ENCODE measurements at regions not wholly inside any gene's neighbourhood (a gene's known extent, or its start where the extent isn't known, plus 50 kb on each side); places are given as distances from the start of the nearest gene placed in this dataset.

GRCh38 chr5:23027331-23027730, 174.2 kb upstream of the CDH12 start:
- no peak for DNase-seq
- no peaks in the 10 kb centered on the region for H3K27me3 ChIP-seq
- H3K4me3 ChIP-seq, result no peak overlapping the region
- no peaks in the 10 kb centered on the region for H3K4me1 ChIP-seq
- H3K27ac ChIP-seq, result no peak overlapping the region
- no peak for TF ChIP-seq CTCF (IDR thresholded peaks at IDR 0.05)
- no peaks in the 10 kb centered on the region for H3K9me3 ChIP-seq
- H3K9ac ChIP-seq (ENCODE audit: low read depth in 2 of 2, low read length in 2 of 2), result no peak overlapping the region
- intact Hi-C loops (cut with DNase I), result no loop called here
- H3K36me3 ChIP-seq, result no peaks in the 10 kb centered on the region

GRCh38 chr5:23026252-23027170, 173.4 kb upstream of the CDH12 start:
- no peaks in the 10 kb centered on the region for H3K36me3 ChIP-seq
- no peak for TF ChIP-seq CTCF (IDR thresholded peaks at IDR 0.05)
- H3K9me3 ChIP-seq, result no peaks in the 10 kb centered on the region
- no peaks in the 10 kb centered on the region for H3K27me3 ChIP-seq
- H3K9ac ChIP-seq (ENCODE audit: low read depth in 2 of 2, low read length in 2 of 2), result no peak overlapping the region
- intact Hi-C loops (cut with DNase I), result no loop called here
- DNase-seq, result no peak
- H3K4me1 ChIP-seq, result no peaks in the 10 kb centered on the region
- no peak overlapping the region for H3K4me3 ChIP-seq
- no peak overlapping the region for H3K27ac ChIP-seq

GRCh38 chr5:23025629-23026233, 172.6 kb upstream of the CDH12 start:
- H3K27ac ChIP-seq, result no peak overlapping the region
- DNase-seq, result no peak
- H3K27me3 ChIP-seq, result no peaks in the 10 kb centered on the region
- H3K9me3 ChIP-seq, result no peaks in the 10 kb centered on the region
- H3K36me3 ChIP-seq, result no peaks in the 10 kb centered on the region
- intact Hi-C loops (cut with DNase I), result no loop called here
- H3K4me1 ChIP-seq, result no peaks in the 10 kb centered on the region
- H3K4me3 ChIP-seq, result no peak overlapping the region
- H3K9ac ChIP-seq (ENCODE audit: low read depth in 2 of 2, low read length in 2 of 2), result no peak overlapping the region
- no peak for TF ChIP-seq CTCF (IDR thresholded peaks at IDR 0.05)

GRCh38 chr5:23024470-23024869, 171.3 kb upstream of the CDH12 start:
- no peak for TF ChIP-seq CTCF (IDR thresholded peaks at IDR 0.05)

GRCh38 chr5:23014825-23015224, 161.7 kb upstream of the CDH12 start:
- Histone ChIP-seq H3K27me3 (no peaks in the 10 kb centered on the region), H3K9me3 (no peaks in the 10 kb centered on the region), H3K9ac (ENCODE audit: low read depth in 2 of 2, low read length in 2 of 2) (no peak overlapping the region), H3K4me1 (no peaks in the 10 kb centered on the region), H3K36me3 (no peaks in the 10 kb centered on the region), H3K27ac (no peak overlapping the region), H3K4me3 (no peak overlapping the region)
- no peak for TF ChIP-seq CTCF (IDR thresholded peaks at IDR 0.05)
- intact Hi-C loops (cut with DNase I), result no loop called here
- no peak for DNase-seq

More at GRCh38 chr5:23024470-23024869, 171.3 kb upstream of the CDH12 start:
- no peak for DNase-seq
- no peaks in the 10 kb centered on the region for H3K27me3 ChIP-seq
- intact Hi-C loops (cut with DNase I), result no loop called here
- H3K4me1 ChIP-seq, result no peaks in the 10 kb centered on the region
- H3K4me3 ChIP-seq, result no peak overlapping the region
- H3K36me3 ChIP-seq, result no peaks in the 10 kb centered on the region
- no peak overlapping the region for H3K27ac ChIP-seq
- H3K9me3 ChIP-seq, result no peaks in the 10 kb centered on the region
- H3K9ac ChIP-seq (ENCODE audit: low read depth in 2 of 2, low read length in 2 of 2), result no peak overlapping the region

Measured in colonic mucosa (tissue), 4 donors.